ENCODE measurements at regions not wholly inside any gene's neighbourhood (a gene's known extent, or its start where the extent isn't known, plus 50 kb on each side); places are given as distances from the start of the nearest gene placed in this dataset.

- TF ChIP-seq EP300 (IDR thresholded peaks at IDR 0.05) (no peak), CTCF (IDR thresholded peaks at IDR 0.05) (no peak), POLR2A (IDR thresholded peaks at IDR 0.05) (no peak)
These were observed 332.2 kb upstream of the RSPO3 start for GRCh38 chr6:126786262-126786661.
